ENCODE measurements at regions not wholly inside any gene's neighbourhood (a gene's known extent, or its start where the extent isn't known, plus 50 kb on each side); places are given as distances from the start of the nearest gene placed in this dataset.

- TF ChIP-seq CTCF (IDR thresholded peaks at IDR 0.05) (no peak), POLR2A (IDR thresholded peaks at IDR 0.05) (no peak), POLR2AphosphoS5 (IDR thresholded peaks at IDR 0.05) (no peak), EP300 (IDR thresholded peaks at IDR 0.05; ENCODE audit: low read depth) (no peak)
Observed at GRCh38 chr10:29876008-29876555, 183.3 kb downstream of the JCAD start.
